ENCODE measurements at regions not wholly inside any gene's neighbourhood (a gene's known extent, or its start where the extent isn't known, plus 50 kb on each side); places are given as distances from the start of the nearest gene placed in this dataset.
"Not testable (repeated sequence)": the region's sequence is repeated elsewhere in the genome, so short reads cannot be mapped to it uniquely, and the experiment has no call there.

DNA sequence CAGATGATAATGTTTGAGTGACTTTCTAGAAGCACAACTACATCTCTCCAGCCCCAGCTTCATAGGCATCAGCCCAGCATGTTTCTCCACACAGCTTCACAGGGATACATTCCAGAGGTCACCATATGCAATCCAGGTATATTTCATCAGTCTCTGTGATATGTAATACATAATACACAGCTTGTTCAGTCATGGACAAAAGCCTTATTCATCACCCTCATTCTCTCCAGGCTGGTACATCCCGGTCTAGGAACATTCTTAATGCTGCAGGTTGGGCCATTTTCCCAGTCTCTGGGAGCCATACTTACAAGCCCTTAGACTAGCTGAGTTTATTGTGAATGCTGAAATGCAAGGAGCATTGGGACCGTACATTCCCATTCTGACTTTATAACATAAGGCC is 169.4 kb downstream of the TMEM200A start:
- H3K4me3 ChIP-seq (ENCODE audit: low read depth in 1 of 5, low read length in 5 of 5), result no peak overlapping the region

DNA sequence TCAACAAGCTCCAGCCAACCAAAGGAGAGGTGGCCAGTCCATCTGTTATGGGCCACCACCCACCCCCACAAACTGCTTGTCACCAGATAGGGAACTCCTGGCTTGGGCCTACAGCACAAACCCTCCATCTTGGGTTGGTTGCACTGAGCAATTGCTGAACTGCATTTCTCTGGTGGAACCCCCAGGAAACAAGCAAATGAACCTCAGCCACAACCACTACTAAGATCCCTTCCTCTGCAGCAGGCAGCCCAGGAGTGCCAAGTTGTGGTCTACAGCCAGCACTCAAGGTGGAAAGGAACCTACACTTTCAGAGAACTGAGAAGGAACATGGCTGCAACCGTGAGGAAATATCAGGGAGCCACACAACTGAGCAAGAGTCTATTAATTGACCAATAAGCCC is 171.6 kb downstream of the TMEM200A start:
- no peaks in the 10 kb centered on the region for H3K36me3 ChIP-seq (ENCODE audit: control insufficient read depth in 5 of 5, insufficient read depth in 5 of 5, low read length in 5 of 5)
- H3K27me3 ChIP-seq (ENCODE audit: control insufficient read depth in 5 of 5, insufficient read depth in 4 of 5, low read length in 5 of 5), result no peaks in the 10 kb centered on the region
- peaks cover 0 to 10% (median 9%) of the 10 kb centered on the region in 5 donors for H3K9me3 ChIP-seq (ENCODE audit: control insufficient read depth in 5 of 5, low read length in 5 of 5)
- H3K4me3 ChIP-seq (ENCODE audit: low read depth in 1 of 5, low read length in 5 of 5), result no peak overlapping the region
- H3K4me1 ChIP-seq (ENCODE audit: control insufficient read depth in 5 of 5, insufficient read depth in 5 of 5, low read length in 5 of 5), result no peaks in the 10 kb centered on the region
- no peak overlapping the region for H3K9ac ChIP-seq (ENCODE audit: low read length in 5 of 5)
- H3K27ac ChIP-seq (ENCODE audit: low read depth, low read length), result no peak overlapping the region

More for the DNA sequence above, 169.4 kb downstream of the TMEM200A start:
- Histone ChIP-seq H3K9ac (ENCODE audit: low read length in 5 of 5) (no peak overlapping the region), H3K4me1 (ENCODE audit: control insufficient read depth in 5 of 5, insufficient read depth in 5 of 5, low read length in 5 of 5) (no peaks in the 10 kb centered on the region), H3K27me3 (ENCODE audit: control insufficient read depth in 5 of 5, insufficient read depth in 4 of 5, low read length in 5 of 5) (no peaks in the 10 kb centered on the region), H3K9me3 (ENCODE audit: control insufficient read depth in 5 of 5, low read length in 5 of 5) (peaks cover 0 to 10% (median 9%) of the 10 kb centered on the region in 5 donors), H3K27ac (ENCODE audit: low read depth, low read length) (no peak overlapping the region), H3K36me3 (ENCODE audit: control insufficient read depth in 5 of 5, insufficient read depth in 5 of 5, low read length in 5 of 5) (no peaks in the 10 kb centered on the region)

DNA sequence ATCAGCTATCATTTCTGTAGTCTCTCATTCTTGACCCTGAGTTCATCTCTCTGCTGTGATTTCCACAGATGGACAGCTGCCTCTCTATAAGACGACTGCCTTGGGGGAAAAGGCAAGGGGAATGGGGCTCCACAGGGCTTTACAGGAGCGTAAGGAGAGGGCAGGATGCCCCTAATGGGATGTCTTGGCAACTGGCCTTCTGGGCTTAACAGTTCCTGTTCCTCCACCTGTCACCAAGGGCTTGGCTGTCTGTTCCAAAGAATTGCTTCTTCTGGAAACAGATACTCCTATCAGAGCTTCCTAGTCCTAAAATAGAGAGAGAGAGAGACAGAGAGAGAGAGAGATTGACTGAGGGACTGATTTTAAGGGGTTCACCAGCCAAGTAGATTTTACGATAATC is 181.9 kb downstream of the TMEM200A start:
- H3K9me3 ChIP-seq (ENCODE audit: control insufficient read depth in 5 of 5, low read length in 5 of 5), result no peaks in the 10 kb centered on the region
- no peaks in the 10 kb centered on the region for H3K4me1 ChIP-seq (ENCODE audit: control insufficient read depth in 5 of 5, insufficient read depth in 5 of 5, low read length in 5 of 5)
- H3K27ac ChIP-seq (ENCODE audit: low read depth, low read length), result no peak overlapping the region
- no peaks in the 10 kb centered on the region for H3K36me3 ChIP-seq (ENCODE audit: control insufficient read depth in 5 of 5, insufficient read depth in 5 of 5, low read length in 5 of 5)
- H3K9ac ChIP-seq (ENCODE audit: low read length in 5 of 5), result no peak overlapping the region
- H3K27me3 ChIP-seq (ENCODE audit: control insufficient read depth in 5 of 5, insufficient read depth in 4 of 5, low read length in 5 of 5), result no peaks in the 10 kb centered on the region
- no peak overlapping the region for H3K4me3 ChIP-seq (ENCODE audit: low read depth in 1 of 5, low read length in 5 of 5)

DNA sequence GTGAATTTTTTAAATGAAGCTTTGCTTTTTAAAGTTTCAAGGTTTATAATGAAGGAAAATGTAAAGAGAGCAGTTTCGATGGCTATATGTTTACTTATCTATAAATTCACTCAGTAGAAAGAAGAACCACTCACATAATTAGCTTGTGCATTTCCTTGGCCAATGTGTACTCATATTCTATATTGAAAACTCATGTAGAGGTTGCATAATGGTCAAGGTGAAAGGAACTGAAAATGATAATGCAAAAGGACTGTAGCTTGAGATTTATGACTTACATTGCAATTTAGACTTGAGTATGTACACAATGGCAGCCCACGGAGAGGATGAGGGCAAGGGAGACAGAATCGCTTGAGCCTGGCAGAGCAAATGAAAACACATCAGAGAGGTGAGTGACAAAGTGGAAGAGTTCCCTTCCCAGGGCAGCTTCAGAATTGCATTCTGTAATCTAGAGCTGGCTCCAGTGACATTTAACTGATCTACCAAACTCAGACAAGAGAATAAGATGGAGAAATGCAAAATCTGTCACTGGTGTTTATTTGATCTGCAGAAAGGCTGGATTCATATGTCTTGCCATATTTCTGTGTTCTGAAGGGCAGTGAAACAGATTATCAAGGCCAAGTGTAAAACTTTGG is 191.8 kb downstream of the TMEM200A start:
- Histone ChIP-seq H3K4me3 (ENCODE audit: low read depth in 1 of 5, low read length in 5 of 5) (no peak overlapping the region), H3K36me3 (ENCODE audit: control insufficient read depth in 5 of 5, insufficient read depth in 5 of 5, low read length in 5 of 5) (no peaks in the 10 kb centered on the region), H3K27me3 (ENCODE audit: control insufficient read depth in 5 of 5, insufficient read depth in 4 of 5, low read length in 5 of 5) (no peaks in the 10 kb centered on the region), H3K9ac (ENCODE audit: low read length in 5 of 5) (no peak overlapping the region), H3K4me1 (ENCODE audit: control insufficient read depth in 5 of 5, insufficient read depth in 5 of 5, low read length in 5 of 5) (no peaks in the 10 kb centered on the region), H3K9me3 (ENCODE audit: control insufficient read depth in 5 of 5, low read length in 5 of 5) (no peaks in the 10 kb centered on the region), H3K27ac (ENCODE audit: low read depth, low read length) (no peak overlapping the region)

DNA sequence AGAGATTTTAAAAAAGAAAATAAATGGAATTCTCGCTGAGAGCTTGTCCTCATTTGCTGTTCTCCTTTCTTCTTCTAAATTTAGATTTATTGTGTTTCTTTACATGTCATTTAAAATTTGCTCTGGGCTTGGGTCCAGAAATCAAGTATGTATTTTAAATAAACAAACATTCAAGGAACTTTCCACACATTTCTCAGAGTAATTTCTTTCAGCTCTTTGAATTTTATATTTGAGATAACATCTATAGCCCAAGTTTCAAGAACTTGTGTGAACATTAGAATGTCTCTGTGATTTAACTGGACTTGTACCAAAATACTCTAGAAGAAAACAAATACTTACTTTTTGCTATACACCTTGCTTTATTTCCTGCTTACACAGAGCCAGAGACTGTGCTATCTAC is 192.3 kb downstream of the TMEM200A start:
- Histone ChIP-seq H3K9me3 (ENCODE audit: control insufficient read depth in 5 of 5, low read length in 5 of 5) (no peaks in the 10 kb centered on the region), H3K9ac (ENCODE audit: low read length in 5 of 5) (no peak overlapping the region), H3K4me1 (ENCODE audit: control insufficient read depth in 5 of 5, insufficient read depth in 5 of 5, low read length in 5 of 5) (no peaks in the 10 kb centered on the region), H3K4me3 (ENCODE audit: low read depth in 1 of 5, low read length in 5 of 5) (no peak overlapping the region), H3K27ac (ENCODE audit: low read depth, low read length) (no peak overlapping the region), H3K36me3 (ENCODE audit: control insufficient read depth in 5 of 5, insufficient read depth in 5 of 5, low read length in 5 of 5) (no peaks in the 10 kb centered on the region), H3K27me3 (ENCODE audit: control insufficient read depth in 5 of 5, insufficient read depth in 4 of 5, low read length in 5 of 5) (no peaks in the 10 kb centered on the region)

DNA sequence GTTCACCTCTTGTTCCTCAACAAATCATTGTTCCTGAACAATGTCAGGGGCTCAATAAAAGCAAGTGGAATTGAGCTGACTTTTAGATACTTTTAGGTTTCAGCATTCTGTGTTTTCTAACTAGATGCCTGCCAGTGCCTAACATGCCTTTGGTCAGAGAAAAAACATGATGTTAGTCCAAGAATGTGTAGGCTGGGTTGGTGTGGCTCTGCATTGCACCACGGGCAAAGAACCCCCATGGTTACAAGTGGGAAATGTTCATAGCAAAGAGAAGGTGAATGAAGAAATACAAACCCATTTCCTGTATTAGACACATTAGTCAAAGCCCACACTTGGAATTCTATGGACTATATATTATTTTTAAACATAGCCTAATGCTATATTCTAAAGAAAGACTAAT is 193.3 kb downstream of the TMEM200A start:
- H3K9me3 ChIP-seq (ENCODE audit: control insufficient read depth in 5 of 5, low read length in 5 of 5), result no peaks in the 10 kb centered on the region
- H3K4me3 ChIP-seq (ENCODE audit: low read depth in 1 of 5, low read length in 5 of 5), result no peak overlapping the region
- H3K27ac ChIP-seq (ENCODE audit: low read depth, low read length), result no peak overlapping the region

DNA sequence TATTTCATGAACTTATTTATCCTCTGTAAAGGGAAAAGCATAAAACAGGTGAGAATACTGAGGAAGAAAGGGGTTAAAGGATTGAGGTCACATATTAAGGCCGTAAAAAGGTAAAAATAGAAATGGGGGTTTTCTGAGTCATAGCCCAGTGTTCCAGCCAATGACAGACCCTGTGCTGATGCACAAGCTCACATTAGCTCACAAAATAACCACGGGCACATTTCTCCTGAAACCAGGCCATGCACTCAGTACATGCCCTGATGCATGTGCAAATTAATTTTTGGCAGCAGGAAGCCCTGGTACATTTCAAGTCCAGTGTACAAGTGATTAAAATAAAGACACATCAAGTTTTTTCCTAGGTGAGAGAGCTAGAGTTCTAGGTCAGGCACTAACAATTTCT is 194.4 kb downstream of the TMEM200A start:
- H3K9ac ChIP-seq (ENCODE audit: low read length in 5 of 5), result no peak overlapping the region
- no peaks in the 10 kb centered on the region for H3K9me3 ChIP-seq (ENCODE audit: control insufficient read depth in 5 of 5, low read length in 5 of 5)
- H3K27me3 ChIP-seq (ENCODE audit: control insufficient read depth in 5 of 5, insufficient read depth in 4 of 5, low read length in 5 of 5), result no peaks in the 10 kb centered on the region
- no peaks in the 10 kb centered on the region for H3K36me3 ChIP-seq (ENCODE audit: control insufficient read depth in 5 of 5, insufficient read depth in 5 of 5, low read length in 5 of 5)
- H3K4me3 ChIP-seq (ENCODE audit: low read depth in 1 of 5, low read length in 5 of 5), result no peak overlapping the region
- no peak overlapping the region for H3K27ac ChIP-seq (ENCODE audit: low read depth, low read length)
- no peaks in the 10 kb centered on the region for H3K4me1 ChIP-seq (ENCODE audit: control insufficient read depth in 5 of 5, insufficient read depth in 5 of 5, low read length in 5 of 5)

More for the DNA sequence above, 193.3 kb downstream of the TMEM200A start:
- Histone ChIP-seq H3K4me1 (ENCODE audit: control insufficient read depth in 5 of 5, insufficient read depth in 5 of 5, low read length in 5 of 5) (no peaks in the 10 kb centered on the region), H3K27me3 (ENCODE audit: control insufficient read depth in 5 of 5, insufficient read depth in 4 of 5, low read length in 5 of 5) (no peaks in the 10 kb centered on the region), H3K36me3 (ENCODE audit: control insufficient read depth in 5 of 5, insufficient read depth in 5 of 5, low read length in 5 of 5) (no peaks in the 10 kb centered on the region), H3K9ac (ENCODE audit: low read length in 5 of 5) (no peak overlapping the region)

DNA sequence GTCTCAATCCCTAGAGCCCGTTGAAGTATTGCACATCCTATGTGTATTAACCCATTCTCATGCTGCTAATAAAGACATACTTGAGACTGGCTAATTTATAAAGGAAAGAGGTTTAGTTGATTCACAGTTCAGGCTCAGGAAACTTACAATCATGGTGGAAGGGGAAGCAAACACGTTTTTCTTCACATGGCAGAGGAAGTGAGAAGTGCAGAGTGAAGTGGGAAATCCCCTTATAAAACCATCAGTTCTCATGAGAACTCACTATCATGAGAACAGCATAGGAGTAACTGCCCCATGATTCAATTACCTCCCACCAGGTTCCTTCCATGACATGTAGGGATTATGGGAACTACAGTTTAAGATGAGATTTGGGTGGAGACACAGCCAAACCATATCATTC is 195.3 kb downstream of the TMEM200A start:
- not testable (repeated sequence) for H3K9ac ChIP-seq (ENCODE audit: low read length in 5 of 5); H3K27ac ChIP-seq (ENCODE audit: low read depth, low read length); H3K4me3 ChIP-seq (ENCODE audit: low read depth in 1 of 5, low read length in 5 of 5); H3K4me1 ChIP-seq (ENCODE audit: control insufficient read depth in 5 of 5, insufficient read depth in 5 of 5, low read length in 5 of 5); H3K27me3 ChIP-seq (ENCODE audit: control insufficient read depth in 5 of 5, insufficient read depth in 4 of 5, low read length in 5 of 5); H3K36me3 ChIP-seq (ENCODE audit: control insufficient read depth in 5 of 5, insufficient read depth in 5 of 5, low read length in 5 of 5); H3K9me3 ChIP-seq (ENCODE audit: control insufficient read depth in 5 of 5, low read length in 5 of 5)

DNA sequence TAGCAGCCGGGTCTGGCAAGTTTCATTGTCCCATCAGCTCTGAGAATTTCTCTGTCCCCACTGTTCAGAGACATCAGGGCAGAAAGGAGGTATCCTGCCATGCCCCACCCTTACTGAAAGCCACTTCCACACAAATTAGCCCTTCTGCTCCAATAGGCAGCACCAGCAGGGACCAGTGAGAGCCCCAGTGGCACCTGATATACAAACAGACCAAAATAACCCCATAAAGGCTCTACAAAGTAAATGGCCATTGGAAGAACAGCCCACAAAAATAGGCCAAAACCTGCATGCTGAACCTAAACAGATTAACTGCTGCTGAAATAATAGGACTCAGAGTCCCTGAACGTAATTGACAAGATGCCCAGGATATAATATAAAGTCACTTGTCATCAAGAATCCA is 199.9 kb downstream of the TMEM200A start:
- Histone ChIP-seq H3K9me3 (ENCODE audit: control insufficient read depth in 5 of 5, low read length in 5 of 5) (no peaks in the 10 kb centered on the region), H3K27me3 (ENCODE audit: control insufficient read depth in 5 of 5, insufficient read depth in 4 of 5, low read length in 5 of 5) (no peaks in the 10 kb centered on the region), H3K9ac (ENCODE audit: low read length in 5 of 5) (no peak overlapping the region), H3K36me3 (ENCODE audit: control insufficient read depth in 5 of 5, insufficient read depth in 5 of 5, low read length in 5 of 5) (no peaks in the 10 kb centered on the region), H3K4me1 (ENCODE audit: control insufficient read depth in 5 of 5, insufficient read depth in 5 of 5, low read length in 5 of 5) (no peaks in the 10 kb centered on the region), H3K4me3 (ENCODE audit: low read depth in 1 of 5, low read length in 5 of 5) (no peak overlapping the region), H3K27ac (ENCODE audit: low read depth, low read length) (no peak overlapping the region)

DNA sequence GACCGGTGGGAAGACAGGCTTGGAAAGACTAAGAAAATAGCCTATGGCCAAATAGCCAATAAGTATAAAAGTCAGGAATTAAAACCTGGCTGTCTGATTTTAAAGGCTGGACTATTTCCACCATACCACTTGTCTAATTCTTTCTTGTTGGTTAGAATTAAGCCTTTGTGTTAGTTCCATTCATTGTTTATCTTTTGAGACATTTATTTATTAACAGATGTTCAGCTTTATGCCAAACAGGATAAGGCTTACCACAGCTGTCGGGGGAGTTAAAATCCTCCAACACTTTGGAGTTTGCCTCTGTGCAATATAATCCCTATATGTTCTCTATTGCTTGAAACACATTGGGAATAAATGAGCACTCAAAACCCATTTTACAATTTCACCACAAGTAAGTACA is 208.3 kb downstream of the TMEM200A start:
- H3K9me3 ChIP-seq (ENCODE audit: control insufficient read depth in 5 of 5, low read length in 5 of 5), result peaks cover 0 to 5% (median 0%) of the 10 kb centered on the region in 5 donors
- no peaks in the 10 kb centered on the region for H3K36me3 ChIP-seq (ENCODE audit: control insufficient read depth in 5 of 5, insufficient read depth in 5 of 5, low read length in 5 of 5)
- no peaks in the 10 kb centered on the region for H3K27me3 ChIP-seq (ENCODE audit: control insufficient read depth in 5 of 5, insufficient read depth in 4 of 5, low read length in 5 of 5)
- no peak overlapping the region for H3K4me3 ChIP-seq (ENCODE audit: low read depth in 1 of 5, low read length in 5 of 5)
- no peak overlapping the region for H3K9ac ChIP-seq (ENCODE audit: low read length in 5 of 5)
- H3K4me1 ChIP-seq (ENCODE audit: control insufficient read depth in 5 of 5, insufficient read depth in 5 of 5, low read length in 5 of 5), result no peaks in the 10 kb centered on the region
- H3K27ac ChIP-seq (ENCODE audit: low read depth, low read length), result no peak overlapping the region

DNA sequence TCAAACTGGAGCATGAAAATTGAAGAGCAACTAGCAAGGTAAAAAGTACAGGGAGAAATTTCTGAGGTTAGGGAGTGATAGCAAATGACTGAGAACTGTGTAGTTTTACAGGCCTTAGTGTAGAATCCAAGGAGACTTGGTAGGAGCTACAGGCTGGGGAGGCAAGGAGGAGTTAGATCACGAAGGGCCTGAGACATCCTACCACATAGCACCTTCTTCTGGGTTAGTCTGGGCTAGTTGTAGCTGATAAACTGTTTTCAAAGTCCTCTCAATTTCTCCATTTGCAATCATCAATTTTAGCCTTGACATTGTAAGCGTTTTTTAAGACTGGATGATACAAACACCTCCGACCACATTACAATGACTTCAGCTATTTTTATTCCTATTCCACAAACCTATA is 209.7 kb downstream of the TMEM200A start:
- H3K4me3 ChIP-seq (ENCODE audit: low read depth in 1 of 5, low read length in 5 of 5), result no peak overlapping the region
- H3K4me1 ChIP-seq (ENCODE audit: control insufficient read depth in 5 of 5, insufficient read depth in 5 of 5, low read length in 5 of 5), result no peaks in the 10 kb centered on the region
- no peak overlapping the region for H3K27ac ChIP-seq (ENCODE audit: low read depth, low read length)
- peaks cover 0 to 5% (median 0%) of the 10 kb centered on the region in 5 donors for H3K9me3 ChIP-seq (ENCODE audit: control insufficient read depth in 5 of 5, low read length in 5 of 5)
- no peaks in the 10 kb centered on the region for H3K36me3 ChIP-seq (ENCODE audit: control insufficient read depth in 5 of 5, insufficient read depth in 5 of 5, low read length in 5 of 5)
- H3K27me3 ChIP-seq (ENCODE audit: control insufficient read depth in 5 of 5, insufficient read depth in 4 of 5, low read length in 5 of 5), result no peaks in the 10 kb centered on the region
- H3K9ac ChIP-seq (ENCODE audit: low read length in 5 of 5), result no peak overlapping the region

Data from subcutaneous abdominal adipose tissue (tissue), 5 donors.